ENCODE measurements at regions not wholly inside any gene's neighbourhood (a gene's known extent, or its start where the extent isn't known, plus 50 kb on each side); places are given as distances from the start of the nearest gene placed in this dataset.

GRCh38 chr12:91772411-91772810 is 373.2 kb downstream of the BTG1 start:
- no peak overlapping the region for H3K4me3 ChIP-seq (ENCODE audit: low read depth, low read length)
- TF ChIP-seq POLR2A (IDR thresholded peaks at IDR 0.05; ENCODE audit: extremely low read depth, insufficient read length) (no peak), MYC (IDR thresholded peaks at IDR 0.05; ENCODE audit: low read depth, low read length) (no peak), CTCF (IDR thresholded peaks at IDR 0.05; ENCODE audit: low read depth, low read length) (no peak), MAX (IDR thresholded peaks at IDR 0.05; ENCODE audit: low read depth, low read length) (no peak)
- no peak for DNase-seq (ENCODE audit: low read depth)

DNA sequence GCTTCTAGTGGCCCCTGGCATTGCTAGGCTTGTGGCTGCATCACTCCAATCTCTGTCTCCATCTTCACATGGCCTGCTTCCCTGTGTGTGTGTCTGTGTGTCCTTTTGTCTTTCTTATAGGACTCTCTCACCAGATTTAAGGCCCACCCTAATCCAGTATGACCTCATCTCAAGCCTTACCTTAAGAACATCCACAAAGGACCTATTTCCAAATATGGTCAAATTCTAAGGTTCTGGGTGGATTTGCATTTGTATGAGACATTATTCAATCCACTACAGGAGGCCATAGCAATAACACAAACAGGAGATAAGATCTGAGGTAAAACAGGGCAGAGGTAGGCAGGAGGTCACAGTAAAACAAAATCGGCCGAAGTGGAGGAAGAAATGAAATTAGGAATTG is 375.9 kb downstream of the BTG1 start:
- no peak for DNase-seq (ENCODE audit: low read depth)
- no peak overlapping the region for H3K4me3 ChIP-seq (ENCODE audit: low read depth, low read length)
- TF ChIP-seq MYC (IDR thresholded peaks at IDR 0.05; ENCODE audit: low read depth, low read length), result no peak
- TF ChIP-seq CTCF (IDR thresholded peaks at IDR 0.05; ENCODE audit: low read depth, low read length), result no peak
- TF ChIP-seq POLR2A (IDR thresholded peaks at IDR 0.05; ENCODE audit: extremely low read depth, insufficient read length), result no peak

GRCh38 chr12:91767237-91767636 is 378.4 kb downstream of the BTG1 start:
- no peak for DNase-seq (ENCODE audit: low read depth)
- no peak for TF ChIP-seq CTCF (IDR thresholded peaks at IDR 0.05; ENCODE audit: low read depth, low read length)
- no peak for TF ChIP-seq MYC (IDR thresholded peaks at IDR 0.05; ENCODE audit: low read depth, low read length)
- TF ChIP-seq POLR2A (IDR thresholded peaks at IDR 0.05; ENCODE audit: extremely low read depth, insufficient read length), result no peak
- TF ChIP-seq MAX (IDR thresholded peaks at IDR 0.05; ENCODE audit: low read depth, low read length), result no peak
- no peak overlapping the region for H3K4me3 ChIP-seq (ENCODE audit: low read depth, low read length)

- no peak overlapping the region for H3K4me3 ChIP-seq (ENCODE audit: low read depth, low read length)
- TF ChIP-seq MAX (IDR thresholded peaks at IDR 0.05; ENCODE audit: low read depth, low read length), result no peak
- TF ChIP-seq CTCF (IDR thresholded peaks at IDR 0.05; ENCODE audit: low read depth, low read length), result no peak
- no peak for TF ChIP-seq POLR2A (IDR thresholded peaks at IDR 0.05; ENCODE audit: extremely low read depth, insufficient read length)
- no peak for TF ChIP-seq MYC (IDR thresholded peaks at IDR 0.05; ENCODE audit: low read depth, low read length)
- DNase-seq (ENCODE audit: low read depth), result no peak
Measured at GRCh38 chr12:91766454-91766853, 379.2 kb downstream of the BTG1 start.

- no peak for DNase-seq (ENCODE audit: low read depth)
- TF ChIP-seq POLR2A (IDR thresholded peaks at IDR 0.05; ENCODE audit: extremely low read depth, insufficient read length), result no peak
- TF ChIP-seq CTCF (IDR thresholded peaks at IDR 0.05; ENCODE audit: low read depth, low read length), result no peak
- no peak for TF ChIP-seq MYC (IDR thresholded peaks at IDR 0.05; ENCODE audit: low read depth, low read length)
- no peak for TF ChIP-seq MAX (IDR thresholded peaks at IDR 0.05; ENCODE audit: low read depth, low read length)
- H3K4me3 ChIP-seq (ENCODE audit: low read depth, low read length), result no peak overlapping the region
Measured at GRCh38 chr12:91763654-91764370, 381.8 kb downstream of the BTG1 start.
